Osteocyte (in vitro differentiated cells): ENCODE measurements at regions not wholly inside any gene's neighbourhood (a gene's known extent, or its start where the extent isn't known, plus 50 kb on each side); places are given as distances from the start of the nearest gene placed in this dataset.

Source experiments
- DNase-seq: peaks from one replicate; pipeline ENCODE4 v3.0.0; 2021; ENCODE audit warnings: mixed read lengths; ENCODE audit not compliant: unreplicated experiment; ENCODE audit errors: extremely low spot score
- H3K27ac Mint-ChIP-seq: one replicate; pipeline ENCODE4 v1.8.0; 2021; ENCODE audit warnings: mild to moderate bottlenecking, mixed read lengths; ENCODE audit not compliant: unreplicated experiment
- H3K27me3 Mint-ChIP-seq: one replicate; pipeline ENCODE4 v1.8.0; 2021; ENCODE audit warnings: mixed read lengths; ENCODE audit not compliant: unreplicated experiment
- H3K36me3 Mint-ChIP-seq: one replicate; pipeline ENCODE4 v1.8.0; 2021; ENCODE audit warnings: mixed read lengths; ENCODE audit not compliant: unreplicated experiment
- H3K4me1 Mint-ChIP-seq: one replicate; pipeline ENCODE4 v1.8.0; 2021; ENCODE audit warnings: mixed read lengths; ENCODE audit not compliant: unreplicated experiment
- H3K4me3 Mint-ChIP-seq: one replicate; pipeline ENCODE4 v1.8.0; 2021; ENCODE audit warnings: mild to moderate bottlenecking, moderate library complexity, mixed read lengths; ENCODE audit not compliant: unreplicated experiment
- H3K9me3 Mint-ChIP-seq: one replicate; pipeline ENCODE4 v1.8.0; 2021; ENCODE audit warnings: mixed read lengths; ENCODE audit not compliant: unreplicated experiment
- CTCF ChIP-seq: fragments of 200-600 bp; sonication (generic); IDR thresholded peaks from 2 replicates; pipeline ENCODE4 v1.5.0; 2021; ENCODE audit warnings: antibody characterized with exemption, mild to moderate bottlenecking, moderate library complexity

- no peak for TF ChIP-seq CTCF
- H3K4me3 Mint-ChIP-seq: no peak overlapping the region
- no peaks in the 10 kb centered on the region for H3K9me3 Mint-ChIP-seq
- H3K27me3 Mint-ChIP-seq: peaks cover 4% of the 10 kb centered on the region
- H3K36me3 Mint-ChIP-seq: no peaks in the 10 kb centered on the region
- no peak overlapping the region for H3K27ac Mint-ChIP-seq
- no peak for DNase-seq
- no peaks in the 10 kb centered on the region for H3K4me1 Mint-ChIP-seq
These were observed 135.4 kb upstream of the CLEC14A start for GRCh38 chr14:38391334-38391733.

GRCh38 chr14:38389681-38390080 lies 133.8 kb upstream of the CLEC14A start:
- no peak overlapping the region for H3K4me3 Mint-ChIP-seq
- H3K27ac Mint-ChIP-seq: no peak overlapping the region
- H3K9me3 Mint-ChIP-seq: no peaks in the 10 kb centered on the region
- no peak for TF ChIP-seq CTCF
- H3K27me3 Mint-ChIP-seq: peaks cover 2% of the 10 kb centered on the region
- DNase-seq: no peak
- no peaks in the 10 kb centered on the region for H3K4me1 Mint-ChIP-seq
- H3K36me3 Mint-ChIP-seq: no peaks in the 10 kb centered on the region

GRCh38 chr14:38387821-38388220 lies 131.9 kb upstream of the CLEC14A start:
- H3K9me3 Mint-ChIP-seq: no peaks in the 10 kb centered on the region

GRCh38 chr14:38385836-38386235 lies 129.9 kb upstream of the CLEC14A start:
- peaks cover 2% of the 10 kb centered on the region for H3K27me3 Mint-ChIP-seq
- no peak overlapping the region for H3K27ac Mint-ChIP-seq
- TF ChIP-seq CTCF: no peak

More at GRCh38 chr14:38387821-38388220, 131.9 kb upstream of the CLEC14A start:
- no peaks in the 10 kb centered on the region for H3K36me3 Mint-ChIP-seq
- H3K4me1 Mint-ChIP-seq: no peaks in the 10 kb centered on the region
- no peak for DNase-seq
- H3K27ac Mint-ChIP-seq: no peak overlapping the region
- no peak overlapping the region for H3K4me3 Mint-ChIP-seq
- TF ChIP-seq CTCF: no peak
- peaks cover 2% of the 10 kb centered on the region for H3K27me3 Mint-ChIP-seq

GRCh38 chr14:38385343-38385742 lies 129.4 kb upstream of the CLEC14A start:
- H3K36me3 Mint-ChIP-seq: no peaks in the 10 kb centered on the region
- no peaks in the 10 kb centered on the region for H3K4me1 Mint-ChIP-seq
- DNase-seq: no peak
- peaks cover 2% of the 10 kb centered on the region for H3K27me3 Mint-ChIP-seq
- H3K9me3 Mint-ChIP-seq: peaks cover 10% of the 10 kb centered on the region
- H3K4me3 Mint-ChIP-seq: no peak overlapping the region
- no peak overlapping the region for H3K27ac Mint-ChIP-seq
- no peak for TF ChIP-seq CTCF

More at GRCh38 chr14:38385836-38386235, 129.9 kb upstream of the CLEC14A start:
- no peak for DNase-seq
- Mint-ChIP-seq H3K4me3 (no peak overlapping the region), H3K4me1 (no peaks in the 10 kb centered on the region), H3K36me3 (no peaks in the 10 kb centered on the region), H3K9me3 (peaks cover 7% of the 10 kb centered on the region)
